Progenitor cell of endocrine pancreas (in vitro differentiated cells): ENCODE measurements at regions not wholly inside any gene's neighbourhood (a gene's known extent, or its start where the extent isn't known, plus 50 kb on each side); places are given as distances from the start of the nearest gene placed in this dataset.

Experiments used
- DNase-seq: peaks from one replicate; pipeline ENCODE4 v3.0.0; 2021; ENCODE audit warnings: low spot score; ENCODE audit not compliant: unreplicated experiment
- H3K27ac Mint-ChIP-seq: 2 replicates; pipeline ENCODE4 v1.8.0; 2021; ENCODE audit warnings: mild to moderate bottlenecking, moderate library complexity, mixed read lengths
- H3K27me3 Mint-ChIP-seq: 2 replicates; pipeline ENCODE4 v1.8.0; 2021; ENCODE audit warnings: mixed read lengths
- H3K36me3 Mint-ChIP-seq: 2 replicates; pipeline ENCODE4 v1.8.0; 2022; ENCODE audit warnings: mixed read lengths; ENCODE audit not compliant: insufficient read depth
- H3K4me1 Mint-ChIP-seq: 2 replicates; pipeline ENCODE4 v1.8.0; 2021; ENCODE audit warnings: low read depth, mixed read lengths
- H3K4me3 Mint-ChIP-seq: 2 replicates; pipeline ENCODE4 v1.8.0; 2021; ENCODE audit warnings: low read depth, mild to moderate bottlenecking, moderate library complexity, mixed read lengths
- H3K9me3 Mint-ChIP-seq: 2 replicates; pipeline ENCODE4 v1.8.0; 2021; ENCODE audit warnings: low read depth, mixed read lengths
- CTCF ChIP-seq: fragments of 200-600 bp; sonication (generic); IDR thresholded peaks from one replicate; pipeline ENCODE4 v1.5.0; 2021; ENCODE audit warnings: antibody characterized with exemption, mild to moderate bottlenecking; ENCODE audit not compliant: unreplicated experiment

DNA sequence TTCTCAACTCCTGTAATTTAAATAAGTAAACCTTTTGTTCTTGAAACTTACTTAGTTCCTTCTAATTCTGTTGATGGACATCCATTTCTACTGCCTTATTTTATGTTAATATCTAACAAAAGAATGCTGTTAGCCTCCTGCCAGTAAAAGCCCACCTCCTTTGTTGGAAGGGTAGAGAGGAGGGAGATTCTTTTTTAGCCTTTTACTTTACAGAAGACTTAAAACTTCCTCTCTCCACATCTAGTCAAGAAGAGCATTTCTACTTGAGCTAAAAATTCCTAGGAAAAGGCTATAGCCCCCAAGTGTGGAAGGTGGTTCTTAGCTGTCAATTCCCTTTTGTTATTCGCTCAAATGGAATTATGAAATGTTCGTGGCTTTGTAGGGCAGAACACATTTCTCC, 118.7 kb downstream of the ZIC3 start:
- no peaks in the 10 kb centered on the region for H3K27me3 Mint-ChIP-seq
- DNase-seq: no peak
- TF ChIP-seq CTCF: no peak
- H3K27ac Mint-ChIP-seq: no peak overlapping the region
- H3K36me3 Mint-ChIP-seq: no peaks in the 10 kb centered on the region
- H3K9me3 Mint-ChIP-seq: peaks cover 8% of the 10 kb centered on the region
- H3K4me1 Mint-ChIP-seq: no peaks in the 10 kb centered on the region
- no peak overlapping the region for H3K4me3 Mint-ChIP-seq

- no peak for TF ChIP-seq CTCF
- H3K4me1 Mint-ChIP-seq: no peaks in the 10 kb centered on the region
- H3K4me3 Mint-ChIP-seq: no peak overlapping the region
- no peak for DNase-seq
- peaks cover 4% of the 10 kb centered on the region for H3K9me3 Mint-ChIP-seq
- no peaks in the 10 kb centered on the region for H3K27me3 Mint-ChIP-seq
- H3K36me3 Mint-ChIP-seq: no peaks in the 10 kb centered on the region
- no peak overlapping the region for H3K27ac Mint-ChIP-seq
These were observed 129.5 kb downstream of the ZIC3 start for GRCh38 chrX:137695417-137695816.

DNA sequence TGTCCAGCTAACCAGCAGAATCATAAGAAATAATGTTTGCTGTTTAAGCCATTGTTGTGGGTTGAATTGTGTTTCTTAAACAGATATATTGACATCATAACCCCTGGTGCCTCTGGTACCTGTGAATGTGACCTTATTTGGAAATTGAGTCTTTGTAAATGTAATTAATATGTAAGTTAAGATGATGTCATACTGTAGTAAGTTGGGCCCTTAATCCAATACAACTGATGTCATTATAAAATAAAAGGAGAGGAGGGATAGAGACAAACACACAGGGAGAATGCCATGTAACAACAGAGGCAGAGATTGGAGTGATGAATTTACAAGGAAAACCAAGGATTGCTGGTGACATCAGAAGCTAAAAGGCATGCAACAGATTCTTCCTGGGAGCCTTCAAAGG, 141.4 kb downstream of the ZIC3 start:
- Mint-ChIP-seq H3K27ac (no peak overlapping the region), H3K27me3 (no peaks in the 10 kb centered on the region), H3K4me1 (no peaks in the 10 kb centered on the region), H3K4me3 (no peak overlapping the region), H3K36me3 (no peaks in the 10 kb centered on the region), H3K9me3 (peaks cover 12% of the 10 kb centered on the region)
- no peak for DNase-seq
- TF ChIP-seq CTCF: no peak

DNA sequence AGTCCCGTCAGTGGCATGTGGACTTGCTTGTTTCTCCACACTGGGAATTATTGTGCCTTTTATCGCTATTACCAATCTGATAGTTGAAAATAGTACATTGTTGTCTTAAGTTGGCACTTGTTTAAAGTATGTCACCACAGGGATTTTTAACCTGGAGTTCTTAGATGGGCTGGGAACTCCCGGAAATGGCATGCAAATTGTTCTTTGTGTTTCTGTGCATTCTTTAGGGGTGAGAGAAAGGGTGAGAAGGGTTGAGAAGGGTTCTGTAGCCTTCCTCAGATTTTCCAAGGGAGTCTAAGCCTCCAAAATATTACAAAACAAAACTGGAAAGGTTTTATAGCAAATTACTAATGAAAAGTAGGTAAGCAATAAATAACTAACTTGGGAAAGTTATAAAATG, 176.9 kb downstream of the ZIC3 start:
- no peak for TF ChIP-seq CTCF
- Mint-ChIP-seq H3K4me3 (no peak overlapping the region), H3K9me3 (peaks cover 17% of the 10 kb centered on the region), H3K27ac (no peak overlapping the region), H3K4me1 (peaks cover 2% of the 10 kb centered on the region), H3K36me3 (no peaks in the 10 kb centered on the region), H3K27me3 (peaks cover 5% of the 10 kb centered on the region)
- DNase-seq: no peak

DNA sequence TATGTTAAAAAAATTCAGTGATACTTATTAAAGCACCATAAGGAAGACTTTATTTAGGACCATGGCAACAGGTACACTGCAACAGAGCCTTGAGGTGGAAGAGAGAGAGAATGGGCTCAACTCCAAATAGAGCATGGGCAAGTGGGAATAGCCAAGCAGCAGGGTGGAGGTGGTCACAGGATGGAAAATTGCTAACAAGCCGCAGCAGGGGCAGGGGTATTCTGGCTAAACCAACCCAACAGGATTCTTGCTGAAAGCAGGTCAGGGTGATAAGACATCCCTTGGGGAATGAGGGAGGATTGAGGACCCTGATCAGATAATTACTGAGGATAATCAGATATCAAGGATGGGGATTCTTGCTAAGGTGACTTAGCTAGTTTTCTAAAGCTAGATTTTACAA, 177.5 kb downstream of the ZIC3 start:
- Mint-ChIP-seq H3K9me3 (peaks cover 16% of the 10 kb centered on the region), H3K4me1 (peaks cover 2% of the 10 kb centered on the region), H3K36me3 (no peaks in the 10 kb centered on the region), H3K27ac (no peak overlapping the region), H3K4me3 (no peak overlapping the region), H3K27me3 (peaks cover 5% of the 10 kb centered on the region)
- DNase-seq: no peak
- no peak for TF ChIP-seq CTCF

GRCh38 chrX:137746289-137746688, 180.4 kb downstream of the ZIC3 start:
- peaks cover 5% of the 10 kb centered on the region for H3K27me3 Mint-ChIP-seq
- no peaks in the 10 kb centered on the region for H3K36me3 Mint-ChIP-seq
- peaks cover 8% of the 10 kb centered on the region for H3K9me3 Mint-ChIP-seq
- DNase-seq: no peak
- H3K27ac Mint-ChIP-seq: no peak overlapping the region
- no peak overlapping the region for H3K4me3 Mint-ChIP-seq
- TF ChIP-seq CTCF: no peak
- H3K4me1 Mint-ChIP-seq: peaks cover 6% of the 10 kb centered on the region
